HepG2 (cell line): ENCODE measurements at regions not wholly inside any gene's neighbourhood (a gene's known extent, or its start where the extent isn't known, plus 50 kb on each side); places are given as distances from the start of the nearest gene placed in this dataset.

Source experiments
- ATAC-seq: fragments of 200-7000 bp; cut with Tn5 transposase; 3 replicates; pipeline ENCODE4 v1.9.1; 2020; ENCODE audit warnings: mild to moderate bottlenecking, moderate library complexity
- BruUV-seq: library from RNA; stranded (reverse); fragments of 400-500 nt; replicated peaks from 2 replicates; lab custom pipeline; 2021; lab: Mats Ljungman, UMichigan
- CTCF ChIA-PET: fragments of 300-600 bp; formaldehyde crosslinking; extraction: SDS; loops from one replicate; lab custom pipeline; 2021; ENCODE audit warnings: low total read pairs, inconsistent platforms, low intra/inter-chr PET ratio; lab: Yijun Ruan, JAX
- POLR2A ChIA-PET: fragments of 350-600 bp; sonication (Branson Sonifier 250); formaldehyde crosslinking; loops from one replicate; lab custom pipeline; 2020; ENCODE audit warnings: antibody characterized with exemption, inconsistent platforms; lab: Yijun Ruan, JAX
- DNase-seq: peaks from one replicate; pipeline ENCODE4 v3.0.0-alpha.2; 2015; ENCODE audit warnings: low spot score
- FAIRE-seq: peaks from 3 replicates; lab custom pipeline; 2011; peaks lifted over from hg19 to GRCh38; lab: Jason Lieb, UNC
- H2AFZ ChIP-seq: one replicate; pipeline ENCODE4 v1.6.1; 2011; ENCODE audit warnings: low read length, inconsistent platforms
- H3K27ac ChIP-seq: fragments of 300-600 bp; 3 replicates; pipeline ENCODE4 v1.8.0; 2011; ENCODE audit warnings: mixed run types, mild to moderate bottlenecking, mixed read lengths, low read length, inconsistent platforms; ENCODE audit not compliant: insufficient read depth; ENCODE audit errors: extremely low read length
- H3K27me3 ChIP-seq, 2 experiments: fragments of 200-600 bp in 1 of 2; 2 replicates in 1 of 2; 3 replicates in 1 of 2; pipeline versions ENCODE4 v1.6.0 to v1.8.0; 2011; ENCODE audit warnings: low read length in 2 of 2, mild to moderate bottlenecking in 2 of 2, moderate library complexity in 2 of 2, inconsistent platforms in 1 of 2; ENCODE audit not compliant: insufficient read depth in 2 of 2, control insufficient read depth in 1 of 2
- H3K36me3 ChIP-seq, 2 experiments: fragments of 200-600 bp in 1 of 2; replicated peaks in 1 of 2; 2 replicates in 1 of 2; 3 replicates in 1 of 2; pipeline versions ENCODE4 v1.5.1 to v1.8.0; 2011; ENCODE audit warnings: low read length in 2 of 2, inconsistent platforms in 1 of 2; ENCODE audit not compliant: insufficient read depth in 2 of 2, control insufficient read depth in 1 of 2
- H3K4me1 ChIP-seq: 2 replicates; pipeline ENCODE4 v1.5.1; 2012; ENCODE audit warnings: low read length, inconsistent platforms; ENCODE audit not compliant: insufficient read depth
- H3K4me2 ChIP-seq: 2 replicates; pipeline ENCODE4 v1.6.0; 2011; ENCODE audit warnings: low read depth, low read length, inconsistent platforms
- H3K4me3 ChIP-seq, 3 experiments: fragments of 200-600 bp in 1 of 3; sonication (generic), shearing (Covaris generic) in 1 of 3; replicated peaks in 1 of 3; 2 replicates each; pipeline ENCODE4 v1.5.1; 2011 to 2016; ENCODE audit warnings: low read length in 3 of 3, inconsistent platforms in 2 of 3, low read depth in 2 of 3, mild to moderate bottlenecking in 2 of 3, control low read depth in 1 of 3, mixed read lengths in 1 of 3; ENCODE audit not compliant: insufficient read depth in 1 of 3
- H3K79me2 ChIP-seq: one replicate; pipeline ENCODE4 v1.6.1; 2011; ENCODE audit warnings: low read length, inconsistent platforms; ENCODE audit not compliant: insufficient read depth
- H3K9ac ChIP-seq: 2 replicates; pipeline ENCODE4 v1.6.0; 2011; ENCODE audit warnings: mild to moderate bottlenecking, low read depth, low read length, inconsistent platforms; ENCODE audit not compliant: insufficient read depth
- H3K9me3 ChIP-seq: 2 replicates; pipeline ENCODE4 v1.5.1; 2012; ENCODE audit warnings: mild to moderate bottlenecking, low read length
- H4K20me1 ChIP-seq: 2 replicates; pipeline ENCODE4 v1.6.0; 2011; ENCODE audit warnings: inconsistent platforms, mild to moderate bottlenecking, low read length, moderate library complexity; ENCODE audit not compliant: insufficient read depth
- FOXM1 ChIP-seq: sonication (generic); formaldehyde crosslinking; IDR thresholded peaks from 2 replicates; pipeline ENCODE4 v1.5.0; 2020; ENCODE audit warnings: missing genetic modification reagents
- GMEB1 ChIP-seq: sonication (generic); formaldehyde crosslinking; IDR thresholded peaks from 2 replicates; pipeline ENCODE4 v1.5.1; 2020; ENCODE audit warnings: missing genetic modification reagents, mild to moderate bottlenecking, borderline replicate concordance
- GTF3A ChIP-seq: sonication (generic); formaldehyde crosslinking; conservative IDR thresholded peaks from 2 replicates; pipeline ENCODE4 v1.4.0; 2020; ENCODE audit warnings: mild to moderate bottlenecking, missing genetic modification reagents
- HNRNPL ChIP-seq: fragments of 200-400 bp; formaldehyde crosslinking; IDR thresholded peaks from 2 replicates; pipeline ENCODE4 v1.6.1; 2017; ENCODE audit warnings: mild to moderate bottlenecking, low read depth, low read length
- JDP2 ChIP-seq: sonication (generic); formaldehyde crosslinking; IDR thresholded peaks from 2 replicates; pipeline ENCODE4 v1.8.1; 2022; ENCODE audit warnings: missing genetic modification reagents, borderline replicate concordance
- MAFK ChIP-seq, 2 experiments: IDR thresholded peaks in 1 of 2; conservative IDR thresholded peaks in 1 of 2; 2 replicates each; pipeline ENCODE4 v1.6.1; 2011; ENCODE audit warnings: improper control_type of control experiment in 2 of 2, low read length in 2 of 2
- MAZ ChIP-seq, 2 experiments: sonication (generic) in 1 of 2; formaldehyde crosslinking in 1 of 2; IDR thresholded peaks; 2 replicates each; pipeline versions ENCODE4 v1.5.0 to v1.6.1; 2012 to 2020; ENCODE audit warnings: low read depth in 2 of 2, mild to moderate bottlenecking in 2 of 2, borderline replicate concordance in 1 of 2, improper control_type of control experiment in 1 of 2, low read length in 1 of 2, missing genetic modification reagents in 1 of 2, moderate library complexity in 1 of 2
- MEF2D ChIP-seq: sonication (generic); formaldehyde crosslinking; IDR thresholded peaks from 2 replicates; pipeline ENCODE4 v1.5.1; 2020; ENCODE audit warnings: mild to moderate bottlenecking, missing genetic modification reagents
- MTF2 ChIP-seq: sonication (generic); formaldehyde crosslinking; IDR thresholded peaks from 2 replicates; pipeline ENCODE4 v1.5.0; 2020; ENCODE audit warnings: missing genetic modification reagents, borderline replicate concordance
- PHF5A ChIP-seq: IDR thresholded peaks from one replicate; pipeline ENCODE4 v1.6.1; 2018; ENCODE audit warnings: low read depth, missing genetic modification reagents; ENCODE audit not compliant: unreplicated experiment
- PHF8 ChIP-seq: sonication (generic); formaldehyde crosslinking; IDR thresholded peaks from 2 replicates; pipeline ENCODE4 v1.5.0; 2020; ENCODE audit warnings: missing genetic modification reagents
- TAF1 ChIP-seq: sonication (generic); formaldehyde crosslinking; IDR thresholded peaks from 2 replicates; pipeline ENCODE4 v1.4.0; 2020; ENCODE audit warnings: missing genetic modification reagents
- ZNF207 ChIP-seq: fragments of 450-650 bp; IDR thresholded peaks from 2 replicates; pipeline ENCODE4 v1.6.1; 2016; ENCODE audit warnings: antibody characterized with exemption, borderline replicate concordance
- ZNF275 ChIP-seq: sonication (generic); formaldehyde crosslinking; IDR thresholded peaks from 2 replicates; pipeline ENCODE4 v1.8.0; 2022; ENCODE audit warnings: missing genetic modification reagents, mild to moderate bottlenecking, inconsistent platforms, borderline replicate concordance
- ZNF296 ChIP-seq: sonication (generic); formaldehyde crosslinking; conservative IDR thresholded peaks from 2 replicates; pipeline ENCODE4 v1.5.0; 2020; ENCODE audit warnings: mild to moderate bottlenecking, missing genetic modification reagents
- ZNF335 ChIP-seq: sonication (generic); formaldehyde crosslinking; IDR thresholded peaks from 2 replicates; pipeline ENCODE4 v1.4.0; 2020; ENCODE audit warnings: missing genetic modification reagents
- ZNF33A ChIP-seq: sonication (generic); formaldehyde crosslinking; IDR thresholded peaks from 2 replicates; pipeline ENCODE4 v1.5.1; 2020; ENCODE audit warnings: missing genetic modification reagents, mild to moderate bottlenecking, moderate library complexity, borderline replicate concordance
- ZNF577 ChIP-seq: sonication (generic); formaldehyde crosslinking; IDR thresholded peaks from 2 replicates; pipeline ENCODE4 v1.4.0; 2020; ENCODE audit warnings: mild to moderate bottlenecking, low read depth, missing genetic modification reagents, borderline replicate concordance
- ZNF605 ChIP-seq: sonication (generic); formaldehyde crosslinking; IDR thresholded peaks from 2 replicates; pipeline ENCODE4 v1.8.0; 2022; ENCODE audit warnings: mild to moderate bottlenecking, missing genetic modification reagents
- ZNF772 ChIP-seq: sonication (generic); formaldehyde crosslinking; IDR thresholded peaks from 2 replicates; pipeline ENCODE4 v1.5.0; 2020; ENCODE audit warnings: mild to moderate bottlenecking, missing genetic modification reagents
- ZNF782 ChIP-seq: sonication (generic); formaldehyde crosslinking; IDR thresholded peaks from 2 replicates; pipeline ENCODE4 v1.4.0; 2020; ENCODE audit warnings: missing genetic modification reagents, mild to moderate bottlenecking, borderline replicate concordance
- WGBS: methylation state at CpG from one replicate; pipeline ENCODE4 v1.1.6; 2017; ENCODE audit warnings: low lambda C conversion rate; 5-methylcytosine and 5-hydroxymethylcytosine counted together
- in situ Hi-C: cut with HindIII; loops from 2 replicates; pipeline ENCODE4 v1.10.0; 2017; ENCODE audit warnings: low pct_unique_long_range_greater_than_20kb; ENCODE audit not compliant: extremely low pct_ligation_motif_present
- intact Hi-C: fragments of 100-400 bp; cut with micrococcal nuclease; formaldehyde crosslinking; loops from one replicate; pipeline ENCODE4 v1.10.0; 2022; ENCODE audit not compliant: unreplicated experiment
- TF ChIP-seq, protein P1 (sequence below): sonication (generic); formaldehyde crosslinking; IDR thresholded peaks from 2 replicates; pipeline ENCODE4 v1.5.0; 2020; ENCODE audit warnings: missing genetic modification reagents

DNA sequence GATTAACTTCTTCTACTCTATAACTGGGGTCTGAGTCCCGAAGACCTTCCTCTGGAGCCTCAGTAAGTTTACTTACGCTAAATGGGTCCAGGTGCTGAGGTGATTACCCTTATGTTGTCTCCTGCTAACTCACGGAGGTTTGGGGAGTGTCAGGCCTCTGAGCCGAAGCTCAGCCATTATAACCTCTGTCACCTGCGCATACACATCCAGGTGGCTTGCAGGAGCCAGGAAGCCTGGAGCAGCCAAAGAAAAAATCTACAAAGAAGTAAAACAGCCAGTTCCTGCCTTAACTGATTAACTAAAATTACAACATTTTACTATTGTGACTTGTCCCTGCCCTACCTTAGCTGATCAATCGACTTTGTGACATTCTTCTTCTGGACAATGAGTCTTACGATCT lies 350.7 kb downstream of the GLRX3 start (continued):
- TF ChIP-seq ZNF275 (CRISPR knock-in tag) (no peak), MAFK (conservative IDR thresholded peaks at IDR 0.05 in 1 of 2, IDR thresholded peaks at IDR 0.05 in 1 of 2; ENCODE audit: low read length in 2 of 2) (no peak), MEF2D (CRISPR knock-in tag) (no peak), ZNF33A (no peak), ZNF335 (CRISPR knock-in tag) (no peak), ZNF207 (no peak), TAF1 (no peak), HNRNPL (no peak), ZNF577 (CRISPR knock-in tag) (no peak), ZNF772 (no peak), ZNF296 (CRISPR knock-in tag) (no peak)
- TF ChIP-seq, protein P1, sequence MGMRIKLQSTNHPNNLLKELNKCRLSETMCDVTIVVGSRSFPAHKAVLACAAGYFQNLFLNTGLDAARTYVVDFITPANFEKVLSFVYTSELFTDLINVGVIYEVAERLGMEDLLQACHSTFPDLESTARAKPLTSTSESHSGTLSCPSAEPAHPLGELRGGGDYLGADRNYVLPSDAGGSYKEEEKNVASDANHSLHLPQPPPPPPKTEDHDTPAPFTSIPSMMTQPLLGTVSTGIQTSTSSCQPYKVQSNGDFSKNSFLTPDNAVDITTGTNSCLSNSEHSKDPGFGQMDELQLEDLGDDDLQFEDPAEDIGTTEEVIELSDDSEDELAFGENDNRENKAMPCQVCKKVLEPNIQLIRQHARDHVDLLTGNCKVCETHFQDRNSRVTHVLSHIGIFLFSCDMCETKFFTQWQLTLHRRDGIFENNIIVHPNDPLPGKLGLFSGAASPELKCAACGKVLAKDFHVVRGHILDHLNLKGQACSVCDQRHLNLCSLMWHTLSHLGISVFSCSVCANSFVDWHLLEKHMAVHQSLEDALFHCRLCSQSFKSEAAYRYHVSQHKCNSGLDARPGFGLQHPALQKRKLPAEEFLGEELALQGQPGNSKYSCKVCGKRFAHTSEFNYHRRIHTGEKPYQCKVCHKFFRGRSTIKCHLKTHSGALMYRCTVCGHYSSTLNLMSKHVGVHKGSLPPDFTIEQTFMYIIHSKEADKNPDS (CRISPR knock-in tag) = no peak
- TF ChIP-seq, all 625 proteins: peak for 0

- FAIRE-seq (no peak), DNase-seq (no peak), ATAC-seq (no peak)
- Histone ChIP-seq H3K27me3 (peaks cover 1 to 14% of the 10 kb centered on the region in 2 experiments; a peak in 3 of 5 replicates), H3K4me3 (no peak overlapping the region), H4K20me1 (no peaks in the 10 kb centered on the region), H2AFZ (no peak overlapping the region), H3K27ac (no peak overlapping the region), H3K4me1 (no peaks in the 10 kb centered on the region), H3K4me2 (no peak overlapping the region), H3K9ac (no peak overlapping the region), H3K9me3 (no peaks in the 10 kb centered on the region), H3K79me2 (no peaks in the 10 kb centered on the region), H3K36me3 (no peaks in the 10 kb centered on the region)
- in situ Hi-C loops (no loop called here), intact Hi-C loops (no loop called here)
- WGBS = 2% methylated on average over 4 of the region's 6 CpGs
- ChIA-PET POLR2A (no interaction called here), CTCF (no interaction called here)
- BruUV-seq = no TSS peak
- TF ChIP-seq MAZ (IDR thresholded peaks at IDR 0.05; ENCODE audit: borderline replicate concordance, low read depth, low read length) (no peak), MAZ (CRISPR knock-in tag; IDR thresholded peaks at IDR 0.05; ENCODE audit: low read depth) (no peak), JDP2 (CRISPR knock-in tag) (no peak), ZNF605 (CRISPR knock-in tag) (no peak), PHF8 (CRISPR knock-in tag) (no peak), MTF2 (CRISPR knock-in tag) (no peak), PHF5A (CRISPR knock-in tag) (no peak), GMEB1 (CRISPR knock-in tag) (no peak), GTF3A (no peak), ZNF782 (CRISPR knock-in tag) (no peak), FOXM1 (CRISPR knock-in tag) (no peak)
Observed at GRCh38 chr10:130487566-130487965, 351.4 kb downstream of the GLRX3 start.
